Frontal cortex (tissue), 3 donors: ENCODE measurements at regions not wholly inside any gene's neighbourhood (a gene's known extent, or its start where the extent isn't known, plus 50 kb on each side); places are given as distances from the start of the nearest gene placed in this dataset.

Experiments
- DNase-seq, 2 donors: peaks; one replicate each; pipeline ENCODE4 v3.0.0; 2012; ENCODE audit warnings: low spot score in 2 of 2
- FAIRE-seq: peaks from 2 replicates; lab custom pipeline; 2012; peaks lifted over from hg19 to GRCh38; lab: Jason Lieb, UNC
- donor health status: control.
- donor health status: control.
- donor health status: control.

DNA sequence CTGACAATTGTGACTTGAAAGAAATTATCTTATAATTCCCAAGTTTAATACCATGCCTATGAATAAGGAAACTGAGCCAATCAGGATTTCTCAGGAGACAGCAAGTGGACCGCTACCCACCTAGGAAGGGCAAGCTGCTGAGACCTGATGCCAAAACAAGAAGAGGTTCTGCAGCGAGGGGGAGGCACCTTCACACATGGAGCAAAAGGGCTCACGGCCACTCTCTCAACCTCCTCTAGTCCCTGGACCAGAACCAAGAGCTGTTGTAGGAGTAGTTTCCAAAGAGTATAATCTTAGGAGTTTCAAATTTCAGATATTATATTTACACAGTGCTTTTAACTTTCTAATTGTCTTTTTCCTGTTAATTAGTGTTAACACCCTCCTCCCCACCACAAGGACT lies 154.7 kb upstream of the ETAA1 start:
- no peak for DNase-seq
- FAIRE-seq = no peak

DNA sequence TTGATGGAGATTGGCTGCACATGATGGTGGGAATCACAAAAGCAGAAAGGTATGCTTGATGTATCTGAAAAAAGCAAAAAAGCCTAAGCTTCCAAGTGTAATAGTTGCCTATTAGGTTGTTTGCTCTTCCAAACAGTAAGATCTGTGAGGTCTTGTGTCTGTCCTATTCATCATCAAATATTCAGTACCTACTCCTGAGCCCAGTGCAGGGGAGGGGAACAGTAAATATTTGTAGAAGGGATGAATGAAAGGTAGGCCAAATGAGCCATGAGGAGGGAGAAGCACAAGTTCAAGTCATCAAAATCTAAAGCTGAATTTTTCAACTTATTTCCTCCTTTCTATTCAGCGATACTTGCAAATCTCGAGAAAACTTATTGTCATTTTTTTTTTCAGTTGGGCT lies 153.2 kb upstream of the ETAA1 start:
- FAIRE-seq (no peak), DNase-seq (no peak)

- DNase-seq (no peak), FAIRE-seq (no peak)
These were observed 150.3 kb upstream of the ETAA1 start for GRCh38 chr2:67246791-67247190.

GRCh38 chr2:67251741-67252140 lies 145.4 kb upstream of the ETAA1 start:
- DNase-seq (no peak), FAIRE-seq (no peak)

GRCh38 chr2:67255933-67256615 lies 141.1 kb upstream of the ETAA1 start:
- DNase-seq (no peak), FAIRE-seq (no peak)

DNA sequence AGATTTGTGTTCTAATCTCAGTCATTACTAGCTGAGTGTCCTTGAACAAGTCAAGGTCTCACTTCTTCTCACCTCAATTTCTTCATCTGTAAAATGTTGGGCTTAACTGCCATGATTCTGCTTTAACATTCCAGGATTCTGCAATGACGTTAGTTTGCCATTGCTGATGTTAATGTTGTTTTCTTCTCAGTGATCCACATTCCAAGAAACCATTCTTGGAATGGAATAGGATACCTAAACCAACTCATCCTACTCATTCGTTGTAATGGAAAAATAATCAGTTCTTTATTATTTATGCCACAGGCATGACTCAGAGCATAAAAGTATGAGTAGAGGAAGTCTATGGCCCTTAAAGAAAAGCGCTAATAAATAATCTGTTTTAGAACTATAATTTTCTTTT lies 140.2 kb upstream of the ETAA1 start:
- DNase-seq (no peak), FAIRE-seq (no peak)

- DNase-seq (no peak), FAIRE-seq (no peak)
These were observed 139.0 kb upstream of the ETAA1 start for GRCh38 chr2:67258122-67258521.

- DNase-seq (no peak), FAIRE-seq (no peak)
These were observed 138.3 kb upstream of the ETAA1 start for GRCh38 chr2:67258831-67259230.

GRCh38 chr2:67259556-67260342 lies 137.4 kb upstream of the ETAA1 start:
- FAIRE-seq (no peak), DNase-seq (no peak)

GRCh38 chr2:67260343-67261277 lies 136.5 kb upstream of the ETAA1 start:
- no peak for FAIRE-seq
- no peak for DNase-seq

GRCh38 chr2:67267241-67267640 lies 129.9 kb upstream of the ETAA1 start:
- DNase-seq (no peak), FAIRE-seq (no peak)

DNA sequence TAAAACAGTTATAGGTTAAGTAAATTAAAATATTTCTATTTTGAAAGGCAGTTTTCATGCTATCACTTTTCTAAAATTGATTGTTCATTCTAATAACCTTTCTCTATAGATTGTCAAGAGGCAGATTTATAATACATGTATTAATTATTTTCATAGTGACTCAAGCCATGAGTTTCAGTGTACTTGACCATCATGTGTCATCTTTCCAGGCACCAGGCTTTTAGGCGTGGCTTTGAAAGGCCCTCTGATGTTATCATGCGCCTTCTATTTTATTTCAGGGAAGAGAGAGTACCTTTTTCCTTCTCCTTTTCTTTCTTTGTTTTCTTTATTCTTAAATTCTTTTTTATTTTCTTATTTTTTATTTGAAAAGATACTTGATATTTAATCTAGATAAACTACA lies 128.3 kb upstream of the ETAA1 start:
- DNase-seq = no peak
- no peak for FAIRE-seq

- no peak for FAIRE-seq
- no peak for DNase-seq
These were observed 124.9 kb upstream of the ETAA1 start for GRCh38 chr2:67272195-67272594.

GRCh38 chr2:67277450-67277849 lies 119.7 kb upstream of the ETAA1 start:
- FAIRE-seq (no peak), DNase-seq (no peak)

DNA sequence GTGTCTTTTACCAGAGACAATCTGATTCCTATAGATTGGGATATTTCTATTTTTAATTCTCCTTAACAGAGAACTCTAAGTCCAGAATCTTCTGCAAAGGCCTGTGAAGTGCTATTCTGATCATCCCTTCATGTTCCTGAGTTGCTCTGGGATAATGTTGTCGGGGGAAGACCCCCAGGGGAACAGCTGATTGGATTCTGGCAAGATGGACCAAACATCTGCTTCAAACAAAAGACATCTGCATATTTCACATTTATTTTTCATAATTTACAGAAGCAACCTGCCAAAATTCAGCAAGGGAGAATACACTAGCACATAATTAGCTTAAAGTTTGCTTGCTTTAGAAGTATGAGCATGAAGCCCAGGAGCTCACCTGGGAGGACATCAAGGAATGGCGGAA lies 116.0 kb upstream of the ETAA1 start:
- DNase-seq = no peak
- FAIRE-seq = no peak

DNA sequence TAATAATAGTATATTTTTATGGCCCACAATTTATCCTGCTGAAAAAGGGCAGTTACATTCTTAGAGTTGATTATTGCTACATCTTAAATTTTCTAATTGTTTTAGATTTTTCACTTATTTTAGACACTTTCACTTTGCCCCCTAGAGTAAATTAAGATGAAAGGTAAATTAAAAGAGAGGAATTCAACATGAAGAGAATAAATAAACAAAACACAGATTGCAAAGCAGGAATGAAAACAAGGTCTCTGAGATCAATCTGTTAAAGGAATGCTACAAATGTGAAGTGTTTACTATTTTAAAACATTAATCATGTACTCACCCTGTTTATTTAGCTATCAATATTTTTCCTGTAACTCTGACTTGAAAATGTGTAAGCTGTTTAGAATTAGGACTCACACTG lies 113.5 kb upstream of the ETAA1 start:
- no peak for FAIRE-seq
- no peak for DNase-seq

DNA sequence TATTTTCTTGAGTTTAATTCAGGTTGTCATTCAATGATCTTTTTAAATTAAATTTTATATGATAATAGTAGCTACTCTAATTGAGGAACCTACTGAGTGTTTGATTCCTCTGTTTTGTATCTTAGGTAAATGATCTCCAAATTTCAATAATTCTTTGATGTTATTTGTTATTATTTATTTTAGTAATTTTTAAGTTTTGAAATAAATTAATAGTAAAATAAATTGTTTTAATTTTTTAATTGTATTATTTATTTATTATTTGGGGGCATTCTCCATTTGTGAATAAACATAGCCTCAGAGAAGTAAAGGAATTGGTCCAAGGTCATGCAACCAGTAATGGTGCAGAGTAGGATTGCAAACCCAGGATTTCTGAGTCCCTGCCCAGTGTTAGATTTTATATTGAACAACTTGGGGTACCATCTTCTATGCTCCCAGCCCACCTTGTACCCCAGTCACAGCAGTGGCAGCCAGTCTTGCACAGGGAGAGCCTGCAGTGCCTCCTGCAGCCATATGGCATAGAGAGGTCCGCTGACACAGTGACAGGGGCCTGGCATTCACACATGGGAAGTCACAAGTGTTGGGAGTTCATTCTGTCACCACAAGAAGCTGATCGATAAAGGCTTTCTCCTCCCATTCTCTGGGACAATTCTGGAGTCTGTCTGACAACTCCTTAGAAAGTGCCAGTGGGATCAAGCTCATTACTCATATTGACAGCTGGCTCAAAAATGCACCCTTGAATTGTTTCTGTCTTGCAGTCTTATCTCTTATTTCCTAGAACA lies 110.0 kb upstream of the ETAA1 start:
- DNase-seq (no peak), FAIRE-seq (peak; percentile 87)

- FAIRE-seq (no peak), DNase-seq (no peak)
These were observed 107.9 kb upstream of the ETAA1 start for GRCh38 chr2:67289271-67289670.

- DNase-seq (no peak), FAIRE-seq (no peak)
These were observed 107.2 kb upstream of the ETAA1 start for GRCh38 chr2:67289921-67290371.
